M059J (cell line): ENCODE measurements at regions not wholly inside any gene's neighbourhood (a gene's known extent, or its start where the extent isn't known, plus 50 kb on each side); places are given as distances from the start of the nearest gene placed in this dataset.

Experiments
- DNase-seq: peaks from one replicate; pipeline ENCODE4 v3.0.0-alpha.2; 2012; ENCODE audit warnings: low read depth

GRCh38 chr3:182342252-182342651 lies 451.1 kb upstream of the ATP11B start:
- no peak for DNase-seq

DNA sequence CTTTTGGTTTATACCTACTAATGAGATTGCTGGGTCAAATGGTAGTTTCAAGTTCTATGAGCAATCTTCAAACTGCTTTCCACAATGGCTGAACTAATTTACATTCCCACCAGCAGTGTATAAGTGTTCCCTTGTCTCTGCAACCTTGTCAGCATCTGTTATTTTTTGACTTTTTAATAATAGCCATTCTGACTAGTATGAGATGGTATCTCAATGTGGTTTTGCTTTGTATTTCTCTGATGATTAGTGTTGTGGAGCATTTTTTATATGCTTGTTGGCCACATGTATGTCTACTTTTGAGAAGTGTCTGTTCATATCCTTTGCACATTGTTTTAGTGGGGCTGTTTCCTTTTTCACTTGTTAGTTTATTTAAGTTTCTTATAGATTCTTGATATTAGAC lies 449.3 kb upstream of the ATP11B start:
- peak; percentile 71 for DNase-seq

GRCh38 chr3:182349051-182349450 lies 444.3 kb upstream of the ATP11B start:
- DNase-seq = peak; percentile 70

DNA sequence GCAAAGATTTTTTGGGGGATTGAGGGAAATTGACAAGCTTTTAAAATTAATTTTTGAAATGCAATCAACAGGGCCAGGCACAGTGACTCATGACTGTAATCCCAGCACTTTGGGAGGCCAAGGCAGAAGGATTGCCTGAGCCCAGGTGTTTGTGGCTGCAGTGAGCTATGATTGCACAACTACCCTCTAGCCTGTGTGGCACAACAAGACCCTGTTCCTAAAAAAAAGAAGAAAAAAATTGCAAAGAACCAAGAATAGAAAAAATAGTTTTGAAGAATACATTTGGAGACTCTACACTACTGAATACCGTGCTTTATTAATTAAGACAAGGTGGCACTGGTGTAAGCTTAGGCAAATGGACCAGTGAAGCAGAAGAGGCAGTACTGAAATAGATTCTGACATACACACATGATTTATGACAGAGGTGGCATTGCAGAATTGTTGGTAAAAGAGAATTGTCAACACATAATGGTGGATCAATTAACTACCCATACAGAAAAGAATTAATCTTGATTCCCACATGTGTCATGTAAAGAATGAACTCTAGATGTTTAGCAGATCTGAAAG lies 443.3 kb upstream of the ATP11B start:
- peak; percentile 41 for DNase-seq

DNA sequence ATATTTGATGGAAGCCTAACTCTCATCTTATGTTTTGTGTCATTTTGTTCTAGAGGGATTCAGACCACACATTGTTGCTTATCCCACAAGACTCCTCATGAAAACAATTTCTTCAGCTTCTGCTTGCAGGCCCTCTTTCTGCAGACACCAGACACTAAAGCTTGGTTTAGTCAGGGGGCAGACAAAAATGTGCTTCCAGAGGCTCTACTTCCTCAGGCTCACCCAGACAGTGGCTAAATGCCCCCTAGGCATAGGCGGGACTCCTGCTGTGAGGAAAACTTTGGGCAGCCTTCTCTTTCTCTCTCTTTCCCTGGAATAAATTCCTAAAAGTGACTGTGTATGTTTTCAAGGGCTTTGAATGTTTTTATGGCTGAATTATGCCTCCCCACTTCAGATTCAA lies 435.4 kb upstream of the ATP11B start:
- DNase-seq = peak; percentile 80

DNA sequence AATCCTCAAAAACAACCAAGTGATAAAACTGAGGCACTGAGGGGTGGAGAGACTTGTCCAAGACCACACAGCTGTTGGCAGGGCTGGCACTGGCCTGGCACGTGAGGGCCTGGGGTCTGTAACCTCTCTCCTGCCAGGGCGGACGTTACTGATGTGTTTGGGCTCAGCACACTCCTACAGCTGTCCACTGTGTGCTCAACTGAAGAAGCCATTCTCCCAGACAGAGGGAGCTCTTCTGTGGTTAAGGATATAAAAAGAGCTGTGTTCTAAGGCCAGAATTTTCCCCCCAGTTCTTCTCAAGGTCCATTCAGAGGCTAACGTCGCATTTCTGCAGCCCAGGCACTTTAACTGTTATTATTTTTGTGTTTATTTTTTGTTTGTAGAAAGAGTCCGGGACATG lies 429.0 kb upstream of the ATP11B start:
- DNase-seq = peak; percentile 79

- peak; percentile 98 for DNase-seq
Observed at GRCh38 chr3:182364723-182365650, 428.3 kb upstream of the ATP11B start.

GRCh38 chr3:182366746-182367145 lies 426.6 kb upstream of the ATP11B start:
- no peak for DNase-seq

DNA sequence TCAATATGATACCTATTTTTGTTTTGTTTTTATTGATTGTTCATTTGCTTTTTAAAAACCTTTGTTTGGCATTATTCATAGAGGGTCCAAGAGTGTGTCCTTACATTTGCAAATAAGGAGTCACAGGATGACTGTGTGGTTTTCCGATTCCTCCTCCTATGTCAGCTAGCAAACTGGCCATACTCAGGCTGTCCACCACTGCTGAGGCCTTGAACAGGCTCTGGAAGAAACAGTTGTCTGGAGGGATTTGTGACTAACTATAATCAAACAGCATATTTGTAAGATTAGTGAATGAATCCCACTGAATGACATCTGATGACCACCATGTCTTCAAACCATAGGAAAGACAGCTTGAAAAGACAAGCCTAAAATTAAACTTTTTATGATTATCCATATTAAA lies 423.4 kb upstream of the ATP11B start:
- DNase-seq = peak; percentile 8

DNA sequence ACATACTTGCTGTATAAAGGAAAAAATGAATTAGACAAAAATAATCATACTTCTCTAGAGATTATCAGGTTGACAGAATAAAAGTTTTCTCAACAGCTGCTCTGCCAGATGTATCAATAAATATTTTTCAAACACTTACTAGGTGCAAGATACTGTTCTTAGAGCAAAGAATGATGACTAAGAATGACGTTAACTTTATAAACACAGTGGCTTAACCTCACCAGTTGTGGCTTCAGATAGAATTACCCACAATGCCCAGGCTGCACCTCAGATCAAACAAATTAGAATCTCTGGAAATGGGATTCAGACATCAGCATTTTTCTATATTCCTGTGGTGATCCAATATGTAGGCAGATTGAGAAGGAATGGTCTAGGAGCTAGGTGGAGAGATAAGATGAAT lies 422.4 kb upstream of the ATP11B start:
- peak; percentile 85 for DNase-seq

DNA sequence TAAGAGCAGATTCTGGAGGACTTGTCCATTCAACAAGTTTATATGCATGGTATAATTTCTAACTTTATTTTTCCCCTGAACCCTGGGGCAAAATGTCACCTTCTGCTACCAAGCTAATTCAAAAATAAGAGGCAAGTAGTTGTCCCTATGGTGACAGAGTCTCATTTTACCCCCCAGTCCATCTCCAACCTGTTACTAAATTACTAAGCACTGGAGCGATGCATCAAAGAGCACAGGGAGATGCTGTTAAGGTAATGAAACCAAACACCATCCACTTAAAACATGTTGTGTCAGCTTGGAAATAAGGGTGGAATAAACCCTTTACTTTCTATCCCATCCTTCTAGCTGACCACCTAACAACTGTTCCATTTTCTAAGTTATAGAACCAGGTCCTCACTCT lies 417.4 kb upstream of the ATP11B start:
- no peak for DNase-seq

- no peak for DNase-seq
Observed at GRCh38 chr3:182382112-182382857, 411.0 kb upstream of the ATP11B start.

DNA sequence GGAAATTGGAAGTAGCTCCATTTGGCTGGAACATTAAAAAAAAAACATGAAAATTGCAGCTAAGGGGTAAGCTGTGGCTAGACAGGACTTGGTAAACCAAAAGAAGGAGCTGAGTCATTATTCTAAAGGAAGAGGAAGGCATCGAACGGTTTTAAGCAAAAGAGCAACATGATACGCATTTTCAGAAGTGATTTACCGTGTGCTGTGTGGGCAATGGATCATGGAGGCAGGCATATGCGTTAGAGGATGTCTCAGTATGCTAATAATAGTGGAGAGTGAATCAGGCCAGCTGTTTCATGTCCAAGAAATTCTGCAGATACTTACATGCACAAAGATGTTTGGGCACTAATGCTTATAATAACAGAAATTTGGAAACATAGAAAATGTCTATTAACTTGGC lies 409.1 kb upstream of the ATP11B start:
- peak; percentile 39 for DNase-seq

DNA sequence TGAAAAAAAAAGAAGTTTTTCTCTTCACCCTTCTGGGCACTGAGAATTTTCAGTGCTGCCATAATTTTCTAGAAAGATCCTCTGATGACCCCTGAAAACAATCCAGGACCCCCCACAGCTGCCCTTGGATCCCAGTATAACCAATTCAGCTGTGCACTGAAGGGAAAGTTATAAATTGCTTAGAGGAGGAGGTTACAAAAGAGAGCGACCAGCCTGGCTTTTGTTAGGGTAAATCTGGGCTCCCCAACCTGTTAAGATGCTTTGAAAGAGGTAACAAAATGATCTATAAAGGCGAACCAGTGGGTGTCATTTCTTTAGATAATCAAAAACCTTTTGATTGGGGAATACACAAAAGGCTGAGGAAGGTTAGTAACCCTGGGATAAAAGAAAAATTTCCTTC lies 407.9 kb upstream of the ATP11B start:
- DNase-seq = no peak

DNA sequence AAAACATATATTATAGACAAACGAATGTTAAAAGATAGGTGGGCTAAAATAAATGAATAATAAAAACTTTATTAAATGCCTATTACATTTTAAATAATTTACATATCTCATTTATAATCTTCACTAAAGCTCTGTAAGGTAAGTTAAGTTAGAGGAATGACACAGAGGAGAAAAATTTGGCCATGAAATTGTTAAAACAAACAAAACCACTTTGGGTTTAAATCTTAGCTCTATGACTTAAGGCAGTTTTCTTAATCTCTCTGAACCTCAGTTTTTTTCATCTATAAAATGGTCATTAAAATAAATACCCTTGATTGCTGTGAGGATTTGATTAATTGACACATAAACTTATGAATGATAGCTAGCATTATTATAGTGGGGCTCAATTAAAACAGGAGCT lies 404.8 kb upstream of the ATP11B start:
- DNase-seq = peak; percentile 68

DNA sequence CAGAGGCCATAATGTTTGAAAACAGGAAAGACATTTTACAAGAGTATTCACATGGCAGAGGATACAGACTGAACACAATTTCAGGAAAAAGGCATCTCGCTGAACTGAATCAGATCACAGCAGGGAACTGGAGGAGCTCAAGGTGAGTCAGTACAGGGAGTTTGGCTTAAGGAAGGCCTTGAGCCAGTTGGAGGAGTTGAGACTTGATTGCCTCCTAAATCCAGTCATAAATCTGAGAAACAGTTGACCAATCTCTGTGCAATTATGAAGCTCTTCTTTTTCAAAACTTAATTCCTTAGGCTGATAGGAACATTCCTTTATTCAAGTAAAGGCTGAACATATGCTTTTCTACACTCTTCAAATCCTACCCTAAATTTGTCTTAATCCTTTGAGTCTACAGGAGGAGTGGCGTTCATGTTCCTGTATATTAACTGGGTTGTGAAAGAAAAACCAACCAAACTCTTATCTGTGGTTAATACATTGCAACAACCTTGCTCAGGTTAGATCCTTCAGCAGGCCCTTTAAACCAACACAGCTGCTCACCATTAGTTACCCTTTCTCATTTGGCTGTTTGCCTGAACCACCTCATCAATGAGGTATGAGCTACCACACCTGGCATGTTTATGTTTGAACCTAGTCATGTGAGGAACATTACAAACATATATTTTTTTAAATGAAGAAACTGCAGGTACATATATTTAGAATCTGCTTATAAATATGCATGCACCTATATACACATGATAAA lies 404.1 kb upstream of the ATP11B start:
- DNase-seq = peak; percentile 73

GRCh38 chr3:182390421-182390820 lies 402.9 kb upstream of the ATP11B start:
- DNase-seq = no peak

DNA sequence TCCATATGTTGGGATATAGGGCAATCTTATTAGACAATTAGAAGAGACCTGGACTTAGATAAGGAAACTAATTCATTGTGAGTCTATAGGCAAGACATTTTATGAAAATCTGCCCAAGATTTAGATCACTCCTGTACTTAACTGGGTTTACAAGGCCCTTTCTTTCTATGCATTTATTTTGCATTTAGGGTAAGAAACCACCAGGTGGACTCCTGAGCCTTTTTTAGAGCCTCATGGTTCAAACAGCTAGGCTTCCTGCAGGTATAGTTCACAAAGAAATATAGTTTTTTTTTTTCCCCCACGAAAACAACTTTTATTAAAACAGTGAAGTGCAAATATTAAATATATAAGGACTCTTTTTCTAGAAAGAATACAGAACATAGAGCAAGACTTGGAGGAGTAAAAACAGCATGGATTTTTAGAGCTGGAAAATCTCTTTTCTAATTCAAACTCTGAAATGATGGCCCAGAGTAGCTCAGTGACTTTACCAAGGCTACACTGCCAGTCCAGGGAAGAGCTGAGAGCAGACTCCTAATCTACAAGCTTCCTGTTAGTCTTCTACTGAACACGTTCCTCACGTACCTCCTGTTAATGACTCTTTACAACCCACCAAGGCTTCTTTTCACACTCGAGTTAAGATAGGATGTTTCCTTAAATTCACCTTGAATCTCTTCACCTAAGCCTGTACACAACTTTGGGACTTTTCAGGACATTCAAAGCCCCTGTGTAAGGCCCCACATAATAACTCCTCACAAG lies 400.9 kb upstream of the ATP11B start:
- DNase-seq = no peak

GRCh38 chr3:182393151-182393550 lies 400.2 kb upstream of the ATP11B start:
- no peak for DNase-seq

DNA sequence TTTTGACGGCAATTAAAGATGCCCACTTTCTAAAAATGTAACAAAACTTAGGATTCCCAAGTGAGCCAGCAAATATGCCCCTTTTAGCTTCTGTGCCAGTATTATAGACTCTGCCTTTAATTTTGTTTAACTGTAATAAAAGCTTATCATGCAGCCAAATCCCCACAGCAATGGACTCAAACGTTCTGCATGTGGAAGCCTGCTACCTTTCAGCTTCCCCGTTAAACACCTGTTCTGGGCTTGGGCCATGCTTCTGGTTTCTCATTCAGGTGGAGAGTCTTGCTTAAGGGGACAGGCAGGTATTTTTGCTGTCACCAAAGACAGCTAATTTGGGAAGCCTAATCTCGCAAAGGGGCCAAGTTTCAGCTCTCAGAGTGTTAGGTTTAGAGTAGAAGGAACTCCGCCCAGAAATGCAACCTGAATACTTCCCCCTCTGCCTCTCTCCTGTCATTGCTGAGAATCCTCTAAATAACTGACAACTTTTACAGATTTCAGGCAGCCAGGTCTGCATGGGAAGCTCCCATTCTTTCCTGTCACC lies 399.4 kb upstream of the ATP11B start:
- no peak for DNase-seq

DNA sequence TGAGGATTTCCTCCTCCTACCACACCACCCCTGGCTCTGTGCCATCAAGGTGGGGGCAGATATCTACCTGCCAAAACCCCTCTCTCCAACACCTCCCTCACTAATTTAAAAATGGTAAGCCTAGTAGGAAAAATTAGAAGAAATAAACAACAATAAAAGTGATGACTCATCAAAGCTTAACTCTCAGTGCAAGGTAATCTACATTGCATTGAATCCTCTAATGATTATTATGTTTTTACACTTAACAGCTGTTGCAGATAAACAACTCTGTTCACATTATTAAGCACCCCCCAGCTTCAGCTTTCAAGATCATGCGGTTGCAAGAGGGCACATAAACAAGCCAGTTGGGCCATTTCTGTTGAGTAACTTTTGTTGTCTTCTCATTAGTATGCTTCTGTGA lies 396.1 kb upstream of the ATP11B start:
- no peak for DNase-seq
